ENCODE measurements at regions not wholly inside any gene's neighbourhood (a gene's known extent, or its start where the extent isn't known, plus 50 kb on each side); places are given as distances from the start of the nearest gene placed in this dataset.

DNA sequence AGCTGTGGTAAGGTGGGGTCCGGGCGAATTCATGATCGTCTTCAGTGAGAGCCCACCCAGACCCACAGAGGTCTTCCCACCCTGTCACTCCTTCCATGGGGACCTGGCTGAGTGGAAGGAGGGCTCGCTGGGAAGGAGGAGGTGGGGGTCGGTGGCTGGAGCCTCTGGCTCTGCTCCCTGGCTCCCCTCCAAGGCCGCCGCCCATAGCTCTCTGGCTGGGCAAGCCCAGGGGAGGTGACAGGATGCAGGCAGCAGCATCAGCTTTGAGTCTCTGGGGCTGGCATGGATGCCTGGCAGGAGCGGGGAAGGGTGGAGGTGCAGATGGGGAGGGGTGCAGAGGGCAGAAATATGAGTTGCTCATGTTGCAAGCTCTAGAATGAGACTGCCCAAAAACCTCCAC lies 147.0 kb downstream of the ENGASE start:
- TF ChIP-seq, protein P1, sequence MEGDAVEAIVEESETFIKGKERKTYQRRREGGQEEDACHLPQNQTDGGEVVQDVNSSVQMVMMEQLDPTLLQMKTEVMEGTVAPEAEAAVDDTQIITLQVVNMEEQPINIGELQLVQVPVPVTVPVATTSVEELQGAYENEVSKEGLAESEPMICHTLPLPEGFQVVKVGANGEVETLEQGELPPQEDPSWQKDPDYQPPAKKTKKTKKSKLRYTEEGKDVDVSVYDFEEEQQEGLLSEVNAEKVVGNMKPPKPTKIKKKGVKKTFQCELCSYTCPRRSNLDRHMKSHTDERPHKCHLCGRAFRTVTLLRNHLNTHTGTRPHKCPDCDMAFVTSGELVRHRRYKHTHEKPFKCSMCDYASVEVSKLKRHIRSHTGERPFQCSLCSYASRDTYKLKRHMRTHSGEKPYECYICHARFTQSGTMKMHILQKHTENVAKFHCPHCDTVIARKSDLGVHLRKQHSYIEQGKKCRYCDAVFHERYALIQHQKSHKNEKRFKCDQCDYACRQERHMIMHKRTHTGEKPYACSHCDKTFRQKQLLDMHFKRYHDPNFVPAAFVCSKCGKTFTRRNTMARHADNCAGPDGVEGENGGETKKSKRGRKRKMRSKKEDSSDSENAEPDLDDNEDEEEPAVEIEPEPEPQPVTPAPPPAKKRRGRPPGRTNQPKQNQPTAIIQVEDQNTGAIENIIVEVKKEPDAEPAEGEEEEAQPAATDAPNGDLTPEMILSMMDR (IDR thresholded peaks at IDR 0.05): no peak
- TF ChIP-seq EP300 (IDR thresholded peaks at IDR 0.05): no peak
- TF ChIP-seq POLR2AphosphoS5 (IDR thresholded peaks at IDR 0.05): no peak
- TF ChIP-seq POLR2A (IDR thresholded peaks at IDR 0.05): no peak
